HG02884 (cell line): ENCODE measurements at regions not wholly inside any gene's neighbourhood (a gene's known extent, or its start where the extent isn't known, plus 50 kb on each side); places are given as distances from the start of the nearest gene placed in this dataset.
A peak's percentile ranks its signal among the peaks of the same experiment; 100 is the strongest.

ENCODE experiments used
- ATAC-seq: cut with Tn5 transposase; IDR thresholded peaks from one replicate; pipeline ENCODE4 v1.9.1; 2021; ENCODE audit warnings: mild to moderate bottlenecking, moderate library complexity; ENCODE audit not compliant: unreplicated experiment

GRCh38 chr11:23022854-23023253 lies 162.6 kb upstream of the CCDC179 start:
- no peak for ATAC-seq

- no peak for ATAC-seq
Measured at GRCh38 chr11:23023319-23023718, 163.0 kb upstream of the CCDC179 start.

GRCh38 chr11:23041001-23041503 lies 180.8 kb upstream of the CCDC179 start:
- no peak for ATAC-seq

GRCh38 chr11:23058656-23059055 lies 198.4 kb upstream of the CCDC179 start:
- ATAC-seq, result no peak

GRCh38 chr11:23063276-23063675 lies 203.0 kb upstream of the CCDC179 start:
- no peak for ATAC-seq

DNA sequence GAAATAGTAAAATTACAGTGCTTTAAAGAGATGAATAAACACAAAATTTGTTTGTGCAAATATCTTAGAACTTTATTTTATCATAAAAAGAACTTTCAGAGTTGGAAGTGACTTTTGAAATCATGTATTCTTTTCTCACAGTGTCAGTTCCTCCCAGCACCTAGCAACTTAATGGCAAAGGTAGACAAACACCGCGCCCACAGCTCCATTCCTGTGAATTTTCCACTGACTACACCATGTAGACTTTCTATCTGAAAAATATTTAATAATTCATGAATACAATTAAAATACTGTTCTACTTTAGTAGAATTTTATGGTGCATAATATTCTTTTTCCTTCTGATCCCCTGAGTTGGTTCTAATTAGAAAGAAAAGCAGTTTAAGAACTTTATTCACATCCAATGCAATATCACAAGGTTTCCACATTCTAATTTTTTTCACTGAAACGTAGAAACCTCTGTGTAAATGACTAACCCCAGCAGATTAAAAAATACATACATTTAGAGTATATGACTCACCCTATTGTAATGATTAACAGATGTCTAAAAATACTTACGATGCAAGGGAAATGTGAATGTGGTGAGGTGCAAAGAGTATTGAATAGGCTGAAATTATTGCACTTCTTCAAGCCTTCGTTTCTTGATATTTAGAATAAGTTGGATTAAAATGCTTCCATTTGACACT lies 218.2 kb upstream of the CCDC179 start:
- ATAC-seq, result peak; percentile 70

DNA sequence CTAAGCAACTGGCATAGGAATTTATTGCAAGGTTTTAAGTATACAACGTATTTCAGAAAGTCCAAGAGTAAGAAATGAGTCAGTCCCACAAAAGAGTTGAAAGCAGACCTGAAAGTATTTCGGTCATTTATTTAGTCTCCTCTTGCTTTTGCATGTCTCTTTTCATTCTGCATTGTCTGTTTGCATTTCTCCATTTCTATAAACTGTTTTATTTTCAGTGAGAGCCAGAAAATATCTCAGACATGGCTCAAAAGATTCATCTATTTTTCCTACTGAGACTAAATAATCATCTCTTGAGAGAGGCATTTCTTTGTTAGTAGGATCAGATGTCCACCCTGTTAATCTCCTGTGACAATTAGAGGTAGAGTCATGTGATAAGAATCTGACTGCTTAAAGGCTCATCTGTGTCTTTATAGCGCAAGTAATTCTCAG lies 219.1 kb upstream of the CCDC179 start:
- ATAC-seq, result peak; percentile 71

- ATAC-seq, result no peak
Measured at GRCh38 chr11:23087407-23087806, 227.1 kb upstream of the CCDC179 start.

DNA sequence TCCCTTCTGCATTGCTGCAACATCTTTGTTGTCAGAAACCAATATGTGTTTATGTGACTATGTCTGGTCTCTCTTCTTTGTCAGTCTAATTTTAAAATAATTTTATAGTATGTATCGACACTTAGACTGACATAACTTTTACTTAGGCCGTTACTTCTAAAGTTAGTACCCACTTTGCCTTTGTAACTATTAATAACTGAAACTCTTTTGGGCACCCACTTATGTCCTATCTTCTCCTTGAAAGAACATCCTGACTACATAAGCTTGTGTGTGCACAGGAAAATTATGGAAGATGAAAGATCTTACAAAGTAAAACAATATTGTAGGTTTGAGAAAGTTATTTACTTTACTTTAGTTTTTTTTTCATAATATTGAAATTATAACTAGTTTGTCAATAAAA lies 230.4 kb upstream of the CCDC179 start:
- ATAC-seq, result no peak

DNA sequence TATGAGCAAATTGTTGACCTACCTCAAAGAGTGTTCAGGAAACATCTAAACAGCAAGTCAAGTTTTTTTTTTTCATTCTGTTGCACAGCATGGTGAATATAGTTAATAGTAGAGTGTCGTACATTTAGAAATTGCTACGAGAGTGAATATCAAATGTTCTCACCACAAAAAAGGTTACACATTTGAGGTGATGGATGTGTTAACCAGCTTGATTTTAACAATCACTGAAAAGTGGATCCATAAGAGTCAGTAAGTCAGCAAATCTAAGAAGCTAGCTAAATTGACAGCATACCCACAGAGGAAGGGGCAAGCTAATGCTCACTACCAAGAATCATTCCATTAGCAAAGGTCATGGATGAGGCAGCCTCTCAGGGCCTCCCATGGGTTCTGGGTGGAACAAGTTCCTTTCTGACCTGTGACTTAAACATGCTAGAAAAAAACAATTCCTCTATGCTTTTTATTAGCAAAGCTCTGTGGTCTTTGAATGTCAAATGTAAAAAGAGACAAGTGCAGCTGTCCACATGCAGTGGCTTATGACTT lies 235.4 kb upstream of the CCDC179 start:
- ATAC-seq, result no peak

GRCh38 chr11:23097891-23098290 lies 237.6 kb upstream of the CCDC179 start:
- ATAC-seq, result no peak

DNA sequence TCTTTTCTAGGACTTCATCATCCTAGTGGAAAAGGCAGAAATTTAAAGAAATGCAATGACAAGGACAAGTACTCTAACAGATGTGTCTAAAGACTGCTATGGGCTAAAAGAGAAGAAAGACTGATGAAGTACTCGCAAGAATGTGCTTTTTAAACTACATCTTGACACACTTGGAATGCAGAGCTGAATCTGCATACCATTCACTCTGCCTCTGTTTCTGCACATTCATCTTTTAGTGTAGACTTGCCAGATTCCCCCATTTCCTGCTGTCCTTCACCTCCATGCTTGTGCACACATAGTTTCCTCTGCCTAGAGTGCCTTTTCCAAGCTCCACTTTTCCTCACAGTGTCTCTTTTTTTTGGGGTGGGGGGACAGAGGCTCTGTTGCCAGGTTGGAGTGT lies 239.0 kb upstream of the CCDC179 start:
- ATAC-seq, result no peak

DNA sequence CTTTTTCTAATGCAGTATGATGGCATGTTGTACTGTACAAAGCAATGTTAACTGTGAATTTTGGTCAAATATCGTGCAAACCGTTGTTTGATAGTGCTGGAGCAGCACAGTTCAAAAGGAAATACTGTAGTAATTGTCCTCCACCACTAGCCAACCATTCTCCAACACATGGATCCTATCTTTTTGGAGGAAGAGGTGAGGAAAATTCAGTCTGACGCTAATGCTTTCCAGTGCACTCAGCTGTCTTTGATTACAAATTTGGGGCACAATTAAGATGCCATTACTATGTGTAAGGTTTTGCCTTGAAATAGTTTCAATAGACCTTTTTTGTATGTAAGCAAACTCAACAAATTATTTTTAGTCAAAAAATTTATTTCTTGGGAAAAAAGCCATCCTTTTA lies 240.5 kb upstream of the CCDC179 start:
- no peak for ATAC-seq

DNA sequence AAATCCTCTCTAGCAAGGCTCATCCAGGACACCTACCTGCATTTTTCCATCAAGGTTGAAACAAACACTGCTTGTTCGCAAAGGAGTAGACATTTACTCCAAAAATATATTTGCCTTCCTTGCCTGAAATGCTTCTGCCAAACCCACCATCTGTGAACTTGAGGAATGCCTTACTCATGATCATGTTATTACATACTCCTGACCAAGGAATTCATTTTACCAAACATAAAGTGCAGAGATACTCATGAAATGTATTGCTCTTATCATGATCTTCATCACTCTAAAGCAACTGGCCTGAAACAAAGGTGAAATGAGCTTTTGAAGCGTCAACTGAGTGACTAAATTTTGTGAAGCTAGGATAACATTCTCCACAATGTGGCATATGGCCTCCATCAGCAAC lies 243.1 kb upstream of the CCDC179 start:
- ATAC-seq, result no peak

GRCh38 chr11:23111527-23111926 lies 251.3 kb upstream of the CCDC179 start:
- ATAC-seq, result no peak

GRCh38 chr11:23112390-23112789 lies 252.1 kb upstream of the CCDC179 start:
- no peak for ATAC-seq

GRCh38 chr11:23112987-23113886 lies 253.0 kb upstream of the CCDC179 start:
- no peak for ATAC-seq

DNA sequence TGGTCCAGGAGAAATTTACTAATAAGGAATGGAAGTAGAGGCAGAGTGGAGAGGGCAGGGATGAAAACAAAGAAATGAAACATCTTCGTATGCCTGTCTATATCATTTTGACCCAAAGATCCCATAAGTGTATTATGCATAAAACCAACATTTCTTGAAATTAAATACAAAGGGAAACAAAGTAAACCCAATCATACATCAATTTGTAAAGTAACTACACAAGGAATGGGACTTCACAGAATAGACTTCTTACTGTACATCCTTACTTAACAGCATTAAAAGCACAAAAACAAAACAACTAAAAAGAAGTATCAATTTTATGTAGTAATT lies 253.6 kb upstream of the CCDC179 start:
- ATAC-seq, result no peak

DNA sequence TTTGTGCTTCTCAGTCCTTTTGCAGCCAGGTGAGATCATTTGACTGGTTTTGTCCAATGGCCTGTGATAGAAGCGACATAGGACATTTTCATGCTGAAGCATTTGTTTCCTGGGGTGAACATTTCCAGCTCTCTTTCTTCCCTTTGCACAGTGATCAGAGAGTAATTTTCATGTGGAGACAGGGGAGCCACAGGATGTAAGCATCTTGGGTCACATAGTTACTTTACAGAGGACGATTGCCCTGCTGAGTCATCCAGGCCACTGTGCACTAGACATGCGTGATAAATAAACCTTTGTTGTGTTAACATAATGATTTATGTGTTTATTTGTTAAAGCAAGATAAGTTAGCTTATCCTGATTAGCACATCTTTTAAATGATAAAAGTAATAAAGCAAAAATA lies 263.5 kb upstream of the CCDC179 start:
- ATAC-seq, result no peak

- no peak for ATAC-seq
Measured at GRCh38 chr11:23124249-23124648, 264.0 kb upstream of the CCDC179 start.

DNA sequence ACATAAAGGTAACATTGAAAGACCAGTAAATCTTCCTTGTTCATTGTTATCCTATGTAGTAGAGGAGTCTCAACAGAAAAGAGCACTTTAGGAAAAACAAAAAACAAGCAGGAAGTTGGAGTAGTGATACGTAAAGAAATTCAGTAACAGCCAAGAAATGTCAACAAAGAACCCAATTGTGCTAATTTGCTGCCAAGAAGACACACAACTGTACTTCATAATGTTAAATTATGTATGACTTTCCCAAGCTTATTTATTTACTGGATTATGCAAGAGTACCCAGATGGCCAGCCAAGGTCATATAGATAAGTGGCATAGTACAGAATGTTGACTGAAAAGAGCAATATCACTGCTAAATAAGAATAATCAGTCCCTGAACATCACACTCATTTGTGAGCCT lies 264.7 kb upstream of the CCDC179 start:
- no peak for ATAC-seq

GRCh38 chr11:23127706-23128105 lies 267.4 kb upstream of the CCDC179 start:
- ATAC-seq, result no peak
